ENCODE measurements at regions not wholly inside any gene's neighbourhood (a gene's known extent, or its start where the extent isn't known, plus 50 kb on each side); places are given as distances from the start of the nearest gene placed in this dataset.

DNA sequence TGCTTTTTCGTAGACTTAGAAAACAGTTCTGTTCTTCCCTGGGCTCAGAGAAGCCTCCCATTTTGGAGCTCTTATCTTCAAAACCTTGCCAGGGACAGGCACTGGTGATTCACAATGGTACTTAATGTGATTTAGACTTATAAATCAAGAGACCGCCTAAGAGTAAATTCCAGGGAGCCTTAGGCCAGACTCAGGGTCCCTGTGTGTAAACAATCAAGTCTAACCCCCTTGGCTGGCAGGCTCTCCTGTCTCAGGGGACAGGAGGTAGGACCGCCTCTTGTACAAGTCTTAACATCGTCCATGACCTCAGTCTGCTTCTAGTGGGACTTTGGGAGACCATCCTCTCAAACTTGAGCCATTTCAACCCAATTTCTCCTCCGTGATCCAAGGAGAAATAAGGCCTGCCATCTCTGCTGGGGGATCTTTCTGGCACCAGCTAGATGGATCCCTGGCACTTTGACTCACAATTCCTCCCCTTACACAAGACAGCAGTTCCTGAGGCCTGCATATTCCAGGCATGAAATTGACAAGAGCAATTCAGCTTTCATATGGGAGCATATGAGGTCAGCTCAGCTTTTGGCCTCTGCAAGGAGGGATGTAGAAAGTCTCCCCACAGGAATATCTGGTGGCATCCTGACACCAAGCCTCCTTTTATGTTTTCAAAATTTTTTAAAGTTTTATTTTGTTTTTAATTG, 487.0 kb downstream of the TNS1 start:
- TF ChIP-seq, protein P1, sequence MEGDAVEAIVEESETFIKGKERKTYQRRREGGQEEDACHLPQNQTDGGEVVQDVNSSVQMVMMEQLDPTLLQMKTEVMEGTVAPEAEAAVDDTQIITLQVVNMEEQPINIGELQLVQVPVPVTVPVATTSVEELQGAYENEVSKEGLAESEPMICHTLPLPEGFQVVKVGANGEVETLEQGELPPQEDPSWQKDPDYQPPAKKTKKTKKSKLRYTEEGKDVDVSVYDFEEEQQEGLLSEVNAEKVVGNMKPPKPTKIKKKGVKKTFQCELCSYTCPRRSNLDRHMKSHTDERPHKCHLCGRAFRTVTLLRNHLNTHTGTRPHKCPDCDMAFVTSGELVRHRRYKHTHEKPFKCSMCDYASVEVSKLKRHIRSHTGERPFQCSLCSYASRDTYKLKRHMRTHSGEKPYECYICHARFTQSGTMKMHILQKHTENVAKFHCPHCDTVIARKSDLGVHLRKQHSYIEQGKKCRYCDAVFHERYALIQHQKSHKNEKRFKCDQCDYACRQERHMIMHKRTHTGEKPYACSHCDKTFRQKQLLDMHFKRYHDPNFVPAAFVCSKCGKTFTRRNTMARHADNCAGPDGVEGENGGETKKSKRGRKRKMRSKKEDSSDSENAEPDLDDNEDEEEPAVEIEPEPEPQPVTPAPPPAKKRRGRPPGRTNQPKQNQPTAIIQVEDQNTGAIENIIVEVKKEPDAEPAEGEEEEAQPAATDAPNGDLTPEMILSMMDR (IDR thresholded peaks at IDR 0.05; ENCODE audit: low read depth, low read length) = no peak
- no peak for TF ChIP-seq POLR2A (IDR thresholded peaks at IDR 0.05; ENCODE audit: extremely low read depth, insufficient read length)
- TF ChIP-seq, protein P2, sequence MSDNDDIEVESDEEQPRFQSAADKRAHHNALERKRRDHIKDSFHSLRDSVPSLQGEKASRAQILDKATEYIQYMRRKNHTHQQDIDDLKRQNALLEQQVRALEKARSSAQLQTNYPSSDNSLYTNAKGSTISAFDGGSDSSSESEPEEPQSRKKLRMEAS (IDR thresholded peaks at IDR 0.05; ENCODE audit: low read depth, low read length) = no peak
- no peak for TF ChIP-seq MYC (IDR thresholded peaks at IDR 0.05; ENCODE audit: low read depth, low read length)

Data from NB4 (cell line).